GM10266 (cell line): ENCODE measurements at regions not wholly inside any gene's neighbourhood (a gene's known extent, or its start where the extent isn't known, plus 50 kb on each side); places are given as distances from the start of the nearest gene placed in this dataset.

Source experiments
- DNase-seq: peaks from one replicate; pipeline ENCODE4 v3.0.0; 2012; ENCODE audit errors: extremely low spot score
- TF ChIP-seq, protein P1 (sequence below): IDR thresholded peaks from 2 replicates; pipeline ENCODE4 v1.5.1; 2012; ENCODE audit warnings: mild to moderate bottlenecking, low read depth; ENCODE audit not compliant: control insufficient read depth, insufficient read depth; ENCODE audit errors: missing control alignments

DNA sequence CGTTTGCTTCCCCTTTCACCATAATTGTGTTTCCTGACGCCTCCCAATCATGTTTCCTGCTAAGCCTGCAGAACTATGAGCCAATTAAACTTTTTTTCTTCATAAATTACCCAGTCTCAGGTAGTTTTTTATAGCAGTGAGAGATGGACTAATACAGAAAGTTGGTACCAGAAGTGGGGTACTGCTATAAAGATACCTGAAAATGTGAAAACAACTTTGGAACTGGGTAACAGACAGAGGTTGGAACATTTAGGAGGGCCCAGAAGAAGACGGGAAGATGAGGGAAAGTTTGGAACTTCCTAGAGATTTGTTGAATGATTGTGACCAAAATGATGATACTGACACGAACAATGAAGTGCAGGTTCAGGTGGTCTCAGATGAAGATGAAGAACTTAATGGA is 1058.6 kb upstream of the CITED2 start:
- TF ChIP-seq, protein P1, sequence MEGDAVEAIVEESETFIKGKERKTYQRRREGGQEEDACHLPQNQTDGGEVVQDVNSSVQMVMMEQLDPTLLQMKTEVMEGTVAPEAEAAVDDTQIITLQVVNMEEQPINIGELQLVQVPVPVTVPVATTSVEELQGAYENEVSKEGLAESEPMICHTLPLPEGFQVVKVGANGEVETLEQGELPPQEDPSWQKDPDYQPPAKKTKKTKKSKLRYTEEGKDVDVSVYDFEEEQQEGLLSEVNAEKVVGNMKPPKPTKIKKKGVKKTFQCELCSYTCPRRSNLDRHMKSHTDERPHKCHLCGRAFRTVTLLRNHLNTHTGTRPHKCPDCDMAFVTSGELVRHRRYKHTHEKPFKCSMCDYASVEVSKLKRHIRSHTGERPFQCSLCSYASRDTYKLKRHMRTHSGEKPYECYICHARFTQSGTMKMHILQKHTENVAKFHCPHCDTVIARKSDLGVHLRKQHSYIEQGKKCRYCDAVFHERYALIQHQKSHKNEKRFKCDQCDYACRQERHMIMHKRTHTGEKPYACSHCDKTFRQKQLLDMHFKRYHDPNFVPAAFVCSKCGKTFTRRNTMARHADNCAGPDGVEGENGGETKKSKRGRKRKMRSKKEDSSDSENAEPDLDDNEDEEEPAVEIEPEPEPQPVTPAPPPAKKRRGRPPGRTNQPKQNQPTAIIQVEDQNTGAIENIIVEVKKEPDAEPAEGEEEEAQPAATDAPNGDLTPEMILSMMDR, result no peak
- DNase-seq, result no peak

DNA sequence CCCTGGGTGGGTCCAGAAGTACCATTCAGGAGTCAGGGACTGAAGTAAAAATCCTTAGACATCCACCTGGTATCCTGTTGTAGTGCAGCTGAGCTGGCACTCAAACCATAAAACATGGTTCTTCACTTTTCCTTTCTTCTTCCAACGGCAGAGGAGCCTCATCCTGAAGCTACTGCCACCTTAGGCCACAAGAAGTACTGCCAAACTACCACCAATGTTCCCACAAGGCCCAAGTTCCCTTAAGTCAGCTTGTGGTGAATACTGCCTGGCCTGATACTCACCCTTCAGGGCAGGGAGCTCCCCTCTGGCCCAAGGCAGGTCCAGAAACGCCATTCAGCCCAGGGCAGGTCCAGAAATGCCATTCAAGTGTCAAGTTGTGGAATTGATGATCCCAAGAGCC is 1053.4 kb upstream of the CITED2 start:
- TF ChIP-seq, protein P1, result no peak
- DNase-seq, result no peak

DNA sequence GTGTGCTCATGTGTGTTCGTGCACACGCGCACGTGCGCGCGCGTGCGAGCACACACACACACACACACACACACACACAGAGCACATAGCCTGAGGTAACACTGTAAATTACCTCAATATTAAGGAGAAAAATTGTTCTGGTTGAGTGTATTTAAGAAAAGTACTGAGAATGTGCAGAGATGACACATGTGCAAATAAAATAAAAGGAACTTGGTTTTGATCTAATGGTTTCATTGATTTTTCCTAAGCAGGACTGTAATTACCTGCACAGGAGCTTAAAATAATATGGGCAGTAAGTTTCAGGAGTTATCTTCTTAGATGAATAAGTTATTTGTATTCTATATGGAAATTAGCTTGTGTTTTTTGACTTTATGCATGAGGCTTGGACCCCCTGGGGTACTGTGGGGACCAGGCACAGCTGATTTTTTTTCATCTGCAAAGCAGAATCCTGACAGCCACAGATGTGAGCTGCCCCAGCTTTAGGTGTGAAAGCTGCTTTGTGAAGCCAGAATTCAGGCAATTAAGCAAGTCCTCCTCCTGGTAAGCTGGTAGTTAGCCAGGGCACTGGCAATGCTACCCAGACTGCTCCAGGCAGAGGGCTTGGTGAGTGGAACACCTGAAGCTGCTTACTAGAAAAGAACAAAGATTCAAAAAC is 1040.6 kb upstream of the CITED2 start:
- TF ChIP-seq, protein P1, result no peak
- DNase-seq, result no peak

DNA sequence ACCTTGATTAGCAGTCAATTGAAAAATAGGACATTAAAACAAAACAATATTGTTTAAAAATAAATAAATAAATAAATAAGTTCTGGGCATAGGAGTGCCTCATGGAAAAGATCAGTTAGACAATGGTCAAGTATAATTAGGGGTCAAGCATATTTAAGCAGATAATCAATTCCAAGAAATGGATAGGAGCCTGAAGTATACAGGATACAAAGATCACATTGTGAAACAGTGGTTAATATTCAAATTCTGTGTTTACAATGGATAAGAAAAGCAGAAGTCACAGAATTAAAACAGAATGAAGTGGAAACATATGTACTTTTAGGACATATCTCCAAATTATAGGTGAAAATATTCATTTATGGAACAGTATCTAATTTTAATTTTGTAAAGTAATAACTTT is 1028.6 kb upstream of the CITED2 start:
- TF ChIP-seq, protein P1, result no peak
- DNase-seq, result no peak

DNA sequence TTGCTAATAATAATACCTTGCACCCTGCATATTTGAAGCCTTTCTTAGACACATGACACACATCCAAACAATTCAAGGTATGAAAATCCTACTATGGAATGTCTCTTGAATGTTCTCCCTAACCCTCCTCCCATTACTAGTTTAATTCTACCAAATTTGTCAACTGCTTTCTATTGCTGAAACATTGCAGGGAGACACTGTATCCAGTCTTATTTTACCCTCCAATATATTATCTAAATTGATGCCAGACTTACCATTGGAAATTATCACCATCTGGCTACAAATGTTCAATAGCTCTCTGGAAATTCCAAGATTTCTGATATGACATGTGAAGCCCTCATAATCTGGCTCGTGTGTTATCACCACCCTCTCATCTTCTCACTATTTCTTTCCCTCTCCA is 1027.3 kb upstream of the CITED2 start:
- no peak for DNase-seq
- TF ChIP-seq, protein P1, result no peak

DNA sequence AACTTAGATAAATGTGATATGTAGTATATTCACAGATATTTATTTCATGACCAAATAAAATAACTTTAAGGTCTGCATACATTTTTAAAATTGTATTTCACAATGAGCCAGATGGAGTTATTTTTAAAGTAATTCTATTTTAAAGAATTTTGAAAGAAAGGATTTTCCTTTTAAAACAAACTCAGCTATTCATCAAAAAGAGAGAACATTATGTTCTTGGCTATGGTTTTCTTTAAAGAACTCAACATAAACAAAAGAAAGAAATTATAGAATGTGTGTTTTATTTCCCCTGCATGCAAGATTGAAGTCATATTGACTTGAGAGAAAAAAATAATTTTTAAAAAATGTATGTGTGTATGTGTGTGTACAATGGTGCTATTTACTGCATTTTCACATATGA is 1023.6 kb upstream of the CITED2 start:
- TF ChIP-seq, protein P1, result no peak
- DNase-seq, result no peak

DNA sequence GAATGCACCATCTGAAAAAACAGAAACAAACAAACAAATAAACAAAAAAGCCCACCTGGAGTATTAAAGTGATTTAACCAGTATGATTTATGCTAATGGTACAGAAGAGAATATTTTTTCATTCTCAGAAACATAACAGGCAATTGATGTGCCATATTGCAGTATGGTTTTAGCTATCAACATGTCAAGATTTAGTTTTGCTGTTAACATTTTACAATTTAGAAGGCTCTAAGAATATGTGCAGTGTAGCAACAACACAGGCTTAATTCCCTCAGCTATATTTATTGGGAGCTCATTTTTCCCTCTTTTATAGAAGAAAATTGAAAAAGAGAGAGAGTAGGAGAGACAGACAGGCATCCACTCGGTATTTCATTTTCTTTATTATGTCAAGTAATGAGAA is 1022.7 kb upstream of the CITED2 start:
- TF ChIP-seq, protein P1, result no peak

More for the DNA sequence above, 1022.7 kb upstream of the CITED2 start:
- DNase-seq, result no peak
